ENCODE measurements at regions not wholly inside any gene's neighbourhood (a gene's known extent, or its start where the extent isn't known, plus 50 kb on each side); places are given as distances from the start of the nearest gene placed in this dataset.
"Not testable (repeated sequence)": the region's sequence is repeated elsewhere in the genome, so short reads cannot be mapped to it uniquely, and the experiment has no call there.

GRCh38 chr14:27826149-27826548 lies 940.4 kb upstream of the FOXG1 start:
- H3K9me3 Mint-ChIP-seq (ENCODE audit: unreplicated experiment); H3K4me3 ChIP-seq (ENCODE audit: insufficient read depth, low read depth, low read length); H3K4me3 Mint-ChIP-seq (ENCODE audit: unreplicated experiment); H2AFZ ChIP-seq (ENCODE audit: low read depth, low read length); H3K9me3 ChIP-seq (ENCODE audit: insufficient read depth, low read depth, low read length); H3K79me2 ChIP-seq (ENCODE audit: insufficient read depth, low read length); H3K4me1 ChIP-seq (ENCODE audit: insufficient read depth, low read length); FAIRE-seq; H3K4me1 Mint-ChIP-seq (ENCODE audit: low read depth, unreplicated experiment); H3K9ac ChIP-seq (ENCODE audit: low read length); H3K36me3 ChIP-seq (ENCODE audit: insufficient read depth, low read length); H3K27me3 Mint-ChIP-seq (ENCODE audit: low read depth, unreplicated experiment); H3K4me2 ChIP-seq (ENCODE audit: low read length); H3K27ac ChIP-seq (ENCODE audit: low read depth, low read length); H3K27ac Mint-ChIP-seq (ENCODE audit: unreplicated experiment); H3K36me3 Mint-ChIP-seq (ENCODE audit: low read depth, unreplicated experiment); H3K27me3 ChIP-seq (ENCODE audit: insufficient read depth, low read length); DNase-seq (ENCODE audit: low read depth); H4K20me1 ChIP-seq (ENCODE audit: insufficient read depth, low read length): not testable (repeated sequence)

- not testable (repeated sequence) for H3K9me3 ChIP-seq (ENCODE audit: insufficient read depth, low read depth, low read length); H3K9me3 Mint-ChIP-seq (ENCODE audit: unreplicated experiment); H3K36me3 ChIP-seq (ENCODE audit: insufficient read depth, low read length); H3K36me3 Mint-ChIP-seq (ENCODE audit: low read depth, unreplicated experiment); FAIRE-seq; H4K20me1 ChIP-seq (ENCODE audit: insufficient read depth, low read length); H3K79me2 ChIP-seq (ENCODE audit: insufficient read depth, low read length); DNase-seq (ENCODE audit: low read depth); H3K27ac Mint-ChIP-seq (ENCODE audit: unreplicated experiment); H3K4me1 Mint-ChIP-seq (ENCODE audit: low read depth, unreplicated experiment); H3K27me3 ChIP-seq (ENCODE audit: insufficient read depth, low read length); H2AFZ ChIP-seq (ENCODE audit: low read depth, low read length); H3K27ac ChIP-seq (ENCODE audit: low read depth, low read length); H3K4me2 ChIP-seq (ENCODE audit: low read length); H3K4me3 Mint-ChIP-seq (ENCODE audit: unreplicated experiment); H3K27me3 Mint-ChIP-seq (ENCODE audit: low read depth, unreplicated experiment); H3K4me1 ChIP-seq (ENCODE audit: insufficient read depth, low read length); H3K9ac ChIP-seq (ENCODE audit: low read length); H3K4me3 ChIP-seq (ENCODE audit: insufficient read depth, low read depth, low read length)
These were observed 934.6 kb upstream of the FOXG1 start for GRCh38 chr14:27831978-27832377.

DNA sequence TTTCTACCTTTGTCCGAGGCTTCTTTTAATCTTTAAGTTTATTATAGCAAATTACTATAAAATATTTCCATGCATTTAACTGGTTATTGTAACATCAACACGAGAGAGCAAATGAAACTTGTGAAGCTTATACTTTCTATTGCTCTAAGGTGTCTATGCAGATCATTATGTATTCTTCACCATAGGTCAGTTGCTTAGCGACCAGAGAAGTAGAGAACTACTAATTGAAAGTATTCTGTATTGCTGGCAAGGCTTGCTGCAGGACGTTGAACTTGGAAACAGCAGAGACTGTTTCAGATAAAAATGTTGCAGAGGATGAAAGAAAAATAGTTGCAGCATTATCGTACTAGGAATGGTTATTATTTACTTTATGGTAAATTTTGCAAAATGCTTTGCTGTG lies 933.6 kb upstream of the FOXG1 start:
- DNase-seq (ENCODE audit: low read depth); H3K36me3 Mint-ChIP-seq (ENCODE audit: low read depth, unreplicated experiment); H3K36me3 ChIP-seq (ENCODE audit: insufficient read depth, low read length); H3K27me3 Mint-ChIP-seq (ENCODE audit: low read depth, unreplicated experiment); H3K27ac ChIP-seq (ENCODE audit: low read depth, low read length); H3K4me1 ChIP-seq (ENCODE audit: insufficient read depth, low read length); H3K27me3 ChIP-seq (ENCODE audit: insufficient read depth, low read length); H3K9ac ChIP-seq (ENCODE audit: low read length); H3K27ac Mint-ChIP-seq (ENCODE audit: unreplicated experiment); H3K4me3 Mint-ChIP-seq (ENCODE audit: unreplicated experiment); H3K79me2 ChIP-seq (ENCODE audit: insufficient read depth, low read length); H2AFZ ChIP-seq (ENCODE audit: low read depth, low read length); H3K4me3 ChIP-seq (ENCODE audit: insufficient read depth, low read depth, low read length); H3K9me3 ChIP-seq (ENCODE audit: insufficient read depth, low read depth, low read length); H3K4me1 Mint-ChIP-seq (ENCODE audit: low read depth, unreplicated experiment); H3K4me2 ChIP-seq (ENCODE audit: low read length); H4K20me1 ChIP-seq (ENCODE audit: insufficient read depth, low read length); H3K9me3 Mint-ChIP-seq (ENCODE audit: unreplicated experiment); FAIRE-seq: not testable (repeated sequence)

GRCh38 chr14:27836386-27836785 lies 930.2 kb upstream of the FOXG1 start:
- H3K4me1 ChIP-seq (ENCODE audit: insufficient read depth, low read length) = no peaks in the 10 kb centered on the region
- FAIRE-seq = no peak
- no peak overlapping the region for H3K27ac ChIP-seq (ENCODE audit: low read depth, low read length)
- H3K36me3 ChIP-seq (ENCODE audit: insufficient read depth, low read length) = no peaks in the 10 kb centered on the region
- no peaks in the 10 kb centered on the region for H3K4me1 Mint-ChIP-seq (ENCODE audit: low read depth, unreplicated experiment)
- H3K9me3 Mint-ChIP-seq (ENCODE audit: unreplicated experiment) = no peaks in the 10 kb centered on the region
- H3K27ac Mint-ChIP-seq (ENCODE audit: unreplicated experiment) = no peak overlapping the region
- no peaks in the 10 kb centered on the region for H3K9me3 ChIP-seq (ENCODE audit: insufficient read depth, low read depth, low read length)
- no peaks in the 10 kb centered on the region for H3K27me3 Mint-ChIP-seq (ENCODE audit: low read depth, unreplicated experiment)
- no peak overlapping the region for H3K4me2 ChIP-seq (ENCODE audit: low read length)
- no peak overlapping the region for H2AFZ ChIP-seq (ENCODE audit: low read depth, low read length)
- no peak overlapping the region for H3K4me3 Mint-ChIP-seq (ENCODE audit: unreplicated experiment)
- H3K27me3 ChIP-seq (ENCODE audit: insufficient read depth, low read length) = no peaks in the 10 kb centered on the region
- H3K36me3 Mint-ChIP-seq (ENCODE audit: low read depth, unreplicated experiment) = no peaks in the 10 kb centered on the region
- no peak overlapping the region for H3K9ac ChIP-seq (ENCODE audit: low read length)
- no peak for DNase-seq (ENCODE audit: low read depth)
- TF ChIP-seq, protein P1, sequence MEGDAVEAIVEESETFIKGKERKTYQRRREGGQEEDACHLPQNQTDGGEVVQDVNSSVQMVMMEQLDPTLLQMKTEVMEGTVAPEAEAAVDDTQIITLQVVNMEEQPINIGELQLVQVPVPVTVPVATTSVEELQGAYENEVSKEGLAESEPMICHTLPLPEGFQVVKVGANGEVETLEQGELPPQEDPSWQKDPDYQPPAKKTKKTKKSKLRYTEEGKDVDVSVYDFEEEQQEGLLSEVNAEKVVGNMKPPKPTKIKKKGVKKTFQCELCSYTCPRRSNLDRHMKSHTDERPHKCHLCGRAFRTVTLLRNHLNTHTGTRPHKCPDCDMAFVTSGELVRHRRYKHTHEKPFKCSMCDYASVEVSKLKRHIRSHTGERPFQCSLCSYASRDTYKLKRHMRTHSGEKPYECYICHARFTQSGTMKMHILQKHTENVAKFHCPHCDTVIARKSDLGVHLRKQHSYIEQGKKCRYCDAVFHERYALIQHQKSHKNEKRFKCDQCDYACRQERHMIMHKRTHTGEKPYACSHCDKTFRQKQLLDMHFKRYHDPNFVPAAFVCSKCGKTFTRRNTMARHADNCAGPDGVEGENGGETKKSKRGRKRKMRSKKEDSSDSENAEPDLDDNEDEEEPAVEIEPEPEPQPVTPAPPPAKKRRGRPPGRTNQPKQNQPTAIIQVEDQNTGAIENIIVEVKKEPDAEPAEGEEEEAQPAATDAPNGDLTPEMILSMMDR (IDR thresholded peaks at IDR 0.05; ENCODE audit: insufficient read depth, low read depth, low read length) = no peak
- TF ChIP-seq EZH2 (IDR thresholded peaks at IDR 0.05; ENCODE audit: insufficient read depth, low read length) = no peak
- no peaks in the 10 kb centered on the region for H3K79me2 ChIP-seq (ENCODE audit: insufficient read depth, low read length)
- H3K4me3 ChIP-seq (ENCODE audit: insufficient read depth, low read depth, low read length) = no peak overlapping the region
- no peaks in the 10 kb centered on the region for H4K20me1 ChIP-seq (ENCODE audit: insufficient read depth, low read length)
